Myocyte (in vitro differentiated cells): ENCODE measurements at regions not wholly inside any gene's neighbourhood (a gene's known extent, or its start where the extent isn't known, plus 50 kb on each side); places are given as distances from the start of the nearest gene placed in this dataset.

Experiments used
- DNase-seq: peaks from one replicate; pipeline ENCODE4 v3.0.0-alpha.2; 2012; ENCODE audit warnings: low read depth

- no peak for DNase-seq
These were observed 88.4 kb downstream of the RBFOX3 start for GRCh38 chr17:79522414-79522813.

DNA sequence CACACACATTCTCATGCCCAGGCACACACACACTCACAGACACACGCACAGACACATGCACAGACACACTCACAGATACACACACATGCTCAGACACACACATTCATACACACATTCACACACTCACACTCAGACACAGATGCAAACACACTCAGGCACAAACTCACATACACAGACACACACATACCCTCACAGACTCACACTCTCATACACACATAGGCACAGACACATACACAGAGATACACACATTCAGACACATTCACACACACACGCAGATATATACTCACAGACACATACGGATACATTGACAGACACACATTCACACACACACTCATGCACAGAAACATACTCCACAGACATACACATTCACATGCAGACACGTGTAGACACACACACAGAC lies 89.6 kb downstream of the RBFOX3 start:
- no peak for DNase-seq

DNA sequence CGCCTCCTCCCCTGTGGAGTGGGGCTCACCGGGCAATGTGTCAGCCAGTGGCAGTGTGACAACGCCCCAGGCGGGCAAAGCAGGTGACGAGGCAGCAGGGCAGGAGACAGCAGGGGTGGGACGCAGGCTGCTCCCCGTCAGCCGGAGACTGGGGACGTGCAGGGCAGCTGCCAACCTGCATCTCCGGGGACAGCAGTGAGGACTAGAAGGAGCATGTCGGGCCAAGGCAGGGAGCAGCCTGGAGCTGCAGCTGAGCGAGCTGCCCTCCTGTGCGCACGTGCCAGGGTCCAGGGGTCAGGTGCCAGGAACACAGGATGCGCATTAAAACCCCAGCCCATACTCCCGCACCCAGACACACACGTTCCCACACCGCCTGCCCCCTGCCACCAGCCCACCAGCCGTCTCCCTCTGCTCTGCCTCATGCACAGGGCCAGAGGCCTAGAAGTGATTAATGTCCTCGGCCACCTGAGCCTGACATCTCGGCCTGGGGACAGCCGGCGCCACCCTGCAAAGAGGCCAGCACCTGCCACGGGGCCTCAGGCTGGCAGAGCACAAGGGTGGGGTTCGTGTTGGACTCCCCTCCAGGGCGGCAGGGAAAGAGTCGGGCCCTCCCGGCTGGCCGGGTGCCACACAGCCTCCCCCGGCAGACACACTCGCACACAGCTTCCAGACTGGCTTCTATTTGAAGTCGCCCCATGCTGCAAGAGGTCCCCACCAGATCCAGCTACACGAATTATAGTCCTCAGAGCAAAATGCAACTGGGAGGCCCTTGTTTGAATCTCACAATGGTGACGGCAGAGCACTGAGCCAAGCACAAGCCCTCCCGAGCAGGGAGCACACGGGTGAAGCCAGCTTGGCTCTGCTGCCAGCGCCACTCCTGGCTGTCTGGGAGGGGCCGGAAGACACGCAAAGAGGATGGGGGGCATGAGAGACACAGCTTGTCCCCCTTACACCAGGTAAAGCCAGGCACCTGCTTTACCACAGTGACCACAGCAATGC lies 90.4 kb downstream of the RBFOX3 start:
- no peak for DNase-seq

- DNase-seq: no peak
These were observed 91.2 kb downstream of the RBFOX3 start for GRCh38 chr17:79519601-79520000.

- no peak for DNase-seq
These were observed 92.0 kb downstream of the RBFOX3 start for GRCh38 chr17:79518585-79519523.

GRCh38 chr17:79517827-79518584 lies 92.8 kb downstream of the RBFOX3 start:
- DNase-seq: no peak

DNA sequence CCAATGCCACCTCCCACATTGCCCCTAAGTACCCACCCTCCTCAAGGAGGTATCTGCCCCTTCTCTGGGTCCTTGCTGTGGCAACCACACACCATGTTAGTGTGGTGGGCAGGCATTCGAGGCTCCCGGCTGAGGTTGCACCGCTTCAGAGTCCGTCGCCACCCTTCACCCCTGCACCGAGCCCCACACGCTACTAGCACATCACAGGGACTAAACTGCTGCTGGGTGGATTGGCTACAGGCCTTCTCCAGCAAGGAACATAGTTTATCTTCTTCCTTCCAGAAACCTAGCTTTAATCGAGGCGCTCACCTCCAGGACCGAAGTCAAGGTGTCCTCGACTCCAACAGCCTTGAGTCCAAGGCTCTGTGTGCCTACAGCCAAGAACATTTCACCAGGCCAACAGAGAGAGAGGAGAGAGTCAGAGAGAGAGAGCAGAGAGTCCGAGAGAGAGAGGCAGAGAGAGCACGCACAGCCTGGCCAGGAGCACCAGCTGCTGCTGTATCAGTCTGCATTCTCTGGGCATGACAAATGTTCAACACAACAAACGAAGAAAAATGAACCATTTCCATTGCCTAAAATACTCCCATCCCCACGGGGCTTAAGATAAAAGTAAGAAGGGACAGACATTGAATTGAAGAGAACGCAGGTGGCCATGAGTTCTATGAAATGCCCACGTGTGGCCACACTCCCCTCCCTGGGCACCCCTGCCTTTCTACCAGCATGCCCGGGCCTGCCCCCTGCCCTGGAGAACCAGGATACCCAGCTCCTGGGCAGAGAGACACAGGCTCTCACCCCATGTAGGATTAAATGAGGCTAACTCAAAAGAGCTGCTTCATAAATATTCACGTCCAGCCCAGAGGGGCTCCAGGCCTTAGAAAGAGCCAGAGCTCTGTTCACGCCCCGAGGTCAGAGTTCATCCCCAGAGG lies 94.9 kb downstream of the RBFOX3 start:
- DNase-seq: peak; percentile 31

DNA sequence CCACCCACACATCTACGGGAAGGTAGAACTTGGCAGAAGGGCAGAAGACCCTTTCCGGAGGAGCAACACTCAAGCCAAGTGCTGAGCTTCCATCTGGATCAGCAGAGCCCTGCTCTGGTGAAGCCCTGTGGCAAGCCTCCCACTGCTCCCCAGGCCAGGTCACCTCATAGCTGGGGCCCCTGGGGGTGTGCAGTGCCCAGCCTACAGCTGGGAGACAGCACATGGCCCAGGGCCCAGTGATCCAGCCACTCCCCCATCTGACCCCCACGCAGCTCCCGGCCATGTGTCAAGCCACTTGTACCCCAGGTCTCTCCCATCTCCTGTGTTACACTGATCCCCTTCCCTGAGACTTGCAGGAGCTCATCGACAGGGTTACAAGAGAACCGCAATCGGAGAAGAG lies 95.7 kb downstream of the RBFOX3 start:
- DNase-seq: no peak

- no peak for DNase-seq
These were observed 96.9 kb downstream of the RBFOX3 start for GRCh38 chr17:79513820-79514535.

DNA sequence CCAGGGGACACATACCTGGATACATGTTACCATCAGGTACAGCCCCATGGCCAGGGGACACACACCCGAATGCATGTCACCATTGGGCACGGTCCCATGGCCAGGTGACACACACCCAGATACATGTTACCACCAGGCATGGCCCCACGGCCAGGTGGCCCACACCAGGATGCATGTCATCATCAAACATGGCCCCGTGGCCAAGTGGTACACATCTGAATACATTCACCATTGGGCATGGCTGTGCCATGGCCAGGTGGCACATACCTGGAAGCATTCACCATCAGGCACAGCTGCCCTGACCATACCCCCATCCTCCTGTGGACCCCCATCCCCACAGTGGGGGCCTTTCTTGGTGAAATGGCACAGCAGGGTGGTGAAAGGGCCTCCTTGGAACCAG lies 97.6 kb downstream of the RBFOX3 start:
- no peak for DNase-seq

GRCh38 chr17:79511471-79511870 lies 99.4 kb downstream of the RBFOX3 start:
- no peak for DNase-seq

GRCh38 chr17:79510071-79510470 lies 100.8 kb downstream of the RBFOX3 start:
- no peak for DNase-seq

DNA sequence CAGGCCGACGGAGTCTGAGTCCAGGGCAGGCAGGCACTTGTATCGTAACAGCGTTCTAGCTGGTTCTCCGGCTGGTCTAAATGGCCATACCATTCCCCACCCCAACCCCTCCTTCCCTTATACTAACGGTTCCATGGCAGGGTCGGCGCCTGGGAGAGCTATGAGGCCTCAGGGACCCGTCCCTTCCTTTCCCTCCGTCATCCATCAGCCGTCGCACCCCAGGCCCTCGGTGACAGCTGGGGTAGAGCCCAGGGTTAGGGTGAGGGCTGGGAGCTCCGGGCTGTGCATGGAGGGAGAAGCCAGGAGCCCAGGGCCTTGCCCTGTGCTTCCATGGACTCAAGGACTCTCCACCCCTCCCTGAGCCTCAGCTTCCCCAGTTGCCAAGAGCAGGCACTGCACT lies 101.4 kb downstream of the RBFOX3 start:
- DNase-seq: no peak

GRCh38 chr17:79509008-79509407 lies 101.8 kb downstream of the RBFOX3 start:
- DNase-seq: no peak

DNA sequence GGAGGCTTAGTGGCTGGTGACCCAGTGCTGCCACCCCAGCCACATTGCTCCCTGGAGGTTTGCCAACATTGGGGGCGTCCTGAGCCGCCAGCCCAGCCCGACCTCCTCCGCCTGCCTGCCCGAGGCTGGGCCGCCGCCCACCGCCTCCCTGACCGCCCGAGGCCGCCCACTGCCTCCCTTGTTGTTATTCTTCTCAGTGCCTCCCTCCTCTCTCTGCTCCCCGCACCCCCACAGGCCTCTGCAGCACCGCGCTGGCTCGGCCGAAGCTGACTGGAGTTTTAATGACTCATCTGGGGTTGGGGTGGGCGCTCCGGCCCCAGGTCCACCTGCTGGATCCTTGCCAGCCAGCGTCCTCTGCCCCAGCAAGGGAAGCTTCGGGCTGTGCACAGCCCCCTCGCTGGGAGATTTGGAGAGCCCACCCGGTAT lies 102.5 kb downstream of the RBFOX3 start:
- DNase-seq: no peak

- DNase-seq: no peak
These were observed 103.9 kb downstream of the RBFOX3 start for GRCh38 chr17:79506955-79507354.

GRCh38 chr17:79506150-79506870 lies 104.5 kb downstream of the RBFOX3 start:
- DNase-seq: no peak

DNA sequence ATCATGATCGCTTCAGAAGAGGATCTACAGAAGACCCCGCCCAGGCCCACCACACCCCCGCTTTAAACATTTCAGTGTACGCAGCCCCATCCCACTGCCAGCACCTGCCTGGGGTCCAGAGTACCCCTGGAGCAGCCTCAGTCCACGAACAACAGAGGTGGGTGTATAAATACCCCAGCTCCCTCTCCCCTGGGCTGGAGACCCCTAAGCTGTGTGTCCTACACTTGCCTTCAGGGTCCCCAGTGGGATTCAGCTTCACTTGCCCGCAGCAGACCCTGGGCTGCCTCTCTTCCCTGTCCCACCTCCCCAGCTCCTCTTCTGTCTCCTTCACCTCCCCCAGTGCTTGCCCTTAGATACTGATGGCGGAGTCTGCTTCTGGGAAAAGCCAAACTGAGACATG lies 105.7 kb downstream of the RBFOX3 start:
- DNase-seq: no peak

- no peak for DNase-seq
These were observed 106.7 kb downstream of the RBFOX3 start for GRCh38 chr17:79504181-79504605.
